Gastroesophageal sphincter (tissue), 3 donors: ENCODE measurements at regions not wholly inside any gene's neighbourhood (a gene's known extent, or its start where the extent isn't known, plus 50 kb on each side); places are given as distances from the start of the nearest gene placed in this dataset.

Source experiments
- CTCF ChIP-seq, 4 experiments: fragments of 200-600 bp in 2 of 4; fragments of 450-650 bp in 2 of 4; sonication (generic) in 1 of 4; IDR thresholded peaks; one replicate each; pipeline ENCODE4 v1.5.1; 2017 to 2019; ENCODE audit warnings: antibody characterized with exemption in 4 of 4, mild to moderate bottlenecking in 2 of 4, moderate library complexity in 2 of 4
- POLR2A ChIP-seq, 2 donors: fragments of 450-650 bp; IDR thresholded peaks; one replicate each; pipeline ENCODE4 v1.6.1; 2017; ENCODE audit warnings: antibody characterized with exemption in 2 of 2, mild to moderate bottlenecking in 2 of 2, moderate library complexity in 1 of 2
- POLR2AphosphoS5 ChIP-seq: sonication (generic); formaldehyde crosslinking; IDR thresholded peaks from one replicate; pipeline ENCODE4 v1.6.1; 2017; ENCODE audit warnings: antibody characterized with exemption

GRCh38 chr4:24400537-24400936, 183.8 kb downstream of the DHX15 start:
- no peak for TF ChIP-seq CTCF (IDR thresholded peaks at IDR 0.05)
- no peak for TF ChIP-seq POLR2A (IDR thresholded peaks at IDR 0.05)
- no peak for TF ChIP-seq POLR2AphosphoS5
